Gastroesophageal sphincter (tissue), 4 donors: ENCODE measurements at regions not wholly inside any gene's neighbourhood (a gene's known extent, or its start where the extent isn't known, plus 50 kb on each side); places are given as distances from the start of the nearest gene placed in this dataset.

Source experiments
- ATAC-seq: fragments of 150-250 bp; one replicate; pipeline ENCODE4 v1.9.1; 2016; ENCODE audit warnings: mild to moderate bottlenecking, moderate library complexity
- H3K27ac ChIP-seq, 4 donors: fragments of 200-600 bp; sonication (generic) in 3 of 4; 1 replicate in 3 of 4; 2 replicates in 1 of 4; pipeline ENCODE4 v1.5.1; 2016 to 2019
- H3K27me3 ChIP-seq: fragments of 200-600 bp; sonication (generic); one replicate; pipeline ENCODE4 v1.5.1; 2019
- H3K36me3 ChIP-seq, 2 donors: fragments of 200-600 bp; sonication (generic); one replicate each; pipeline ENCODE4 v1.5.1; 2019; ENCODE audit warnings: control low read depth in 1 of 2
- H3K4me1 ChIP-seq, 3 donors: fragments of 200-600 bp; sonication (generic); 1 replicate in 2 of 3; 2 replicates in 1 of 3; pipeline ENCODE4 v1.5.1; 2016 to 2019; ENCODE audit warnings: control low read depth in 2 of 3
- H3K4me3 ChIP-seq, 2 donors: fragments of 200-600 bp; sonication (generic); one replicate each; pipeline ENCODE4 v1.5.1; 2019; ENCODE audit warnings: mild to moderate bottlenecking in 1 of 2, moderate library complexity in 1 of 2
- H3K9me3 ChIP-seq, 3 donors: fragments of 200-600 bp; sonication (generic); one replicate each; pipeline ENCODE4 v1.5.1; 2017 to 2019; ENCODE audit warnings: control low read depth in 2 of 3
- CTCF ChIP-seq, 4 experiments: fragments of 200-600 bp in 2 of 4; fragments of 450-650 bp in 2 of 4; sonication (generic) in 1 of 4; IDR thresholded peaks; one replicate each; pipeline ENCODE4 v1.5.1; 2017 to 2019; ENCODE audit warnings: antibody characterized with exemption in 4 of 4, mild to moderate bottlenecking in 2 of 4, moderate library complexity in 2 of 4
- EP300 ChIP-seq: sonication (generic); formaldehyde crosslinking; IDR thresholded peaks from one replicate; pipeline ENCODE4 v1.6.1; 2017; ENCODE audit warnings: antibody characterized with exemption, mild to moderate bottlenecking
- POLR2A ChIP-seq, 2 donors: fragments of 450-650 bp; IDR thresholded peaks; one replicate each; pipeline ENCODE4 v1.6.1; 2017; ENCODE audit warnings: antibody characterized with exemption in 2 of 2, mild to moderate bottlenecking in 2 of 2, moderate library complexity in 1 of 2
- POLR2AphosphoS5 ChIP-seq: sonication (generic); formaldehyde crosslinking; IDR thresholded peaks from one replicate; pipeline ENCODE4 v1.6.1; 2017; ENCODE audit warnings: antibody characterized with exemption
- WGBS, 2 donors: methylation state at CpG; one replicate each; pipeline ENCODE4 v1.1.5; 2018; ENCODE audit warnings: low coverage in 1 of 2; 5-methylcytosine and 5-hydroxymethylcytosine counted together

DNA sequence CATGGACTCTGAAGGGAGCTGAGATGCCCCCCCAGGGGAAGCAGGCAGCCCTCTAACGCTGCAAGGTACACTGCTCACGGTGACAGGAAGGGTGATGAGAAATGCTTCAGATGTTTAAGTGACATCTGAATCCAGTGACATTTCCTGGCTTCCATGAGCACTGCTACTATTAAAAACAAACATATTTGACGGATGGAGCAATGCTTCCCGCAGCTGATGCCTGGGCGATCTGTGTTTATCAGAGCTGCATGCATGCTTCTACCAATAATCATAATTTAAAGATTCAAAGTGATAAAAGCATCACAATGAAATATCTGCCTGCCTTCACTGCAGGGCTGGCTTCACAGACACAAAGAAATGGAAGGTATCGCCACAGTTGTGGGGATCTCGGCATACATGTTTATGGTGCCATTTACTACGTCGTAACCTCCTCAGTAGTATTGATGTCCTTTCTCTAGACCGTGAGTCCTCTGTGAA is 66.1 kb upstream of the AOAH start:
- Histone ChIP-seq H3K9me3 (no peaks in the 10 kb centered on the region), H3K27ac (no peak overlapping the region), H3K4me3 (no peak overlapping the region), H3K36me3 (no peaks in the 10 kb centered on the region), H3K27me3 (no peaks in the 10 kb centered on the region), H3K4me1 (no peaks in the 10 kb centered on the region)
- WGBS, 2 donors, result 60 to 77% methylated on average over 7 to 10 of the region's 10 CpGs
- no peak for TF ChIP-seq CTCF (IDR thresholded peaks at IDR 0.05)
- no peak for TF ChIP-seq EP300
- TF ChIP-seq POLR2A (IDR thresholded peaks at IDR 0.05), result no peak
- TF ChIP-seq POLR2AphosphoS5, result no peak
- ATAC-seq, result no peak

GRCh38 chr7:36788825-36789470 is 64.7 kb upstream of the AOAH start:
- H3K27ac ChIP-seq, result no peak overlapping the region

GRCh38 chr7:36787933-36788378 is 63.7 kb upstream of the AOAH start:
- 75 to 100% methylated on average over 1 of the region's 1 CpG for WGBS, 2 donors
- no peaks in the 10 kb centered on the region for H3K36me3 ChIP-seq
- no peaks in the 10 kb centered on the region for H3K27me3 ChIP-seq
- H3K27ac ChIP-seq, result no peak overlapping the region
- TF ChIP-seq EP300, result no peak
- TF ChIP-seq CTCF (IDR thresholded peaks at IDR 0.05), result no peak
- no peak for ATAC-seq
- no peaks in the 10 kb centered on the region for H3K9me3 ChIP-seq
- H3K4me1 ChIP-seq, result no peaks in the 10 kb centered on the region
- no peak overlapping the region for H3K4me3 ChIP-seq

More at GRCh38 chr7:36788825-36789470, 64.7 kb upstream of the AOAH start:
- H3K27me3 ChIP-seq, result no peaks in the 10 kb centered on the region
- 86 to 100% methylated on average over 2 to 6 of the region's 8 CpGs for WGBS, 2 donors
- H3K4me1 ChIP-seq, result no peaks in the 10 kb centered on the region
- no peaks in the 10 kb centered on the region for H3K9me3 ChIP-seq
- ATAC-seq, result no peak
- no peak overlapping the region for H3K4me3 ChIP-seq
- TF ChIP-seq CTCF (IDR thresholded peaks at IDR 0.05), result no peak
- TF ChIP-seq EP300, result no peak
- TF ChIP-seq POLR2AphosphoS5, result no peak
- no peak for TF ChIP-seq POLR2A (IDR thresholded peaks at IDR 0.05)
- H3K36me3 ChIP-seq, result no peaks in the 10 kb centered on the region

DNA sequence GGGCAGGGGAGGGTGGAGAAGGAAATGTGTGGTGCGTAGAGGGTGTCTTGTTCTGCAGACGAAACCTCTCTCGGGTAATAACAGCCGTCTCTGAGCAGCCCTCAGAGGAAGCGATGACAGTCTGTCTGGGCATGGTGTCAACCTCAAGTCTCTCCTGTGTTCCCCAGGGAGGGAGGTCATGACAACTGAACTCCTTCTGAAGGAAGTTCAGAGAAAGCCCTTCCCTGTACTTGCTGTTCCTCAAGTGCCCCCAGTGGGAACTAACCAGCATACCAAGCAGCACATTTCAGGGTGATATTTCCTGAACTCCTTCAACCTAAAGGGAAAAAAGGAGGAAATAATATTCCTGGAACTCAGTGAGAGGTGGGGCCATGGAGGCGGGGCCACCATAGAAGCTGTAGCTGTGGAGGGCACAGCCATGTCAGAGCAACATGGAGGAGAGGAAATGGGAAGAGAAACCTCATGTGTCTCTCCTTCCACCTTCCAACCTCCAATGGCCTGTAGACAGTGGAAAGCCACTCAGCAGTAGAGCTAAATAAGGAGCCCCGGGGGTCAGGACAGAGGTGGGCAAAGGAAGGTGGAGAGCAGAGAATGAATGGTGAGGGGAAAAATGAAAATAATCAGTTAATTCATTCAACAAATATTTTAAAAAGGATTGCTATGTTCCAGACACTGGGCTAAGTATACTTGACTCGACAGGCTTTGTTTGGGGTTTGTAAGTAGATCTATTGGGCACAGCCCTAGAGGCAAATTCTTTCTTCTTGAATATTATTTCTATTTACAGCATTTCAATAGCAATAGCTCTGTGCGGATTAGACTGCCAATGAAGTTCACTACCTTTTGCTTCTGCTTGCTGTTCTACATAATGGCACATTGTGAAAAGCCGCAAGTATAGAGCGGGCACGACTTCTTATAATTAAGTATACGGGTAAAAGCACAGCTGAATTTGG is 61.0 kb upstream of the AOAH start:
- peak; percentile 84 for ATAC-seq

More for the DNA sequence above, 61.0 kb upstream of the AOAH start:
- H3K27me3 ChIP-seq, result no peaks in the 10 kb centered on the region
- no peaks in the 10 kb centered on the region for H3K36me3 ChIP-seq
- H3K4me1 ChIP-seq, result no peaks in the 10 kb centered on the region
- TF ChIP-seq POLR2AphosphoS5 (no peak), CTCF (IDR thresholded peaks at IDR 0.05) (no peak), POLR2A (IDR thresholded peaks at IDR 0.05) (no peak), EP300 (no peak)
- 58 to 68% methylated on average over 9 to 13 of the region's 13 CpGs for WGBS, 2 donors
- no peak overlapping the region for H3K27ac ChIP-seq
- H3K4me3 ChIP-seq, result no peak overlapping the region
- no peaks in the 10 kb centered on the region for H3K9me3 ChIP-seq
